ENCODE measurements at regions not wholly inside any gene's neighbourhood (a gene's known extent, or its start where the extent isn't known, plus 50 kb on each side); places are given as distances from the start of the nearest gene placed in this dataset.

GRCh38 chr3:117264204-117264994, 554.8 kb downstream of the TUSC7 start:
- Histone ChIP-seq H3K36me3 (no peaks in the 10 kb centered on the region), H3K27ac (no peak overlapping the region), H3K4me3 (no peak overlapping the region), H3K4me1 (no peaks in the 10 kb centered on the region), H3K27me3 (no peaks in the 10 kb centered on the region), H3K9me3 (no peaks in the 10 kb centered on the region)
- TF ChIP-seq POLR2A (IDR thresholded peaks at IDR 0.05) (no peak), CTCF (IDR thresholded peaks at IDR 0.05) (no peak)
- no peak for DNase-seq

GRCh38 chr3:117266806-117267205, 557.2 kb downstream of the TUSC7 start:
- no peaks in the 10 kb centered on the region for H3K4me1 ChIP-seq
- TF ChIP-seq POLR2A (IDR thresholded peaks at IDR 0.05) (no peak), CTCF (IDR thresholded peaks at IDR 0.05) (no peak)
- H3K4me3 ChIP-seq = no peak overlapping the region
- no peak overlapping the region for H3K27ac ChIP-seq
- no peaks in the 10 kb centered on the region for H3K36me3 ChIP-seq
- no peak for DNase-seq
- H3K9me3 ChIP-seq = no peaks in the 10 kb centered on the region
- no peaks in the 10 kb centered on the region for H3K27me3 ChIP-seq

GRCh38 chr3:117268318-117268717, 558.7 kb downstream of the TUSC7 start:
- DNase-seq = no peak
- Histone ChIP-seq H3K36me3 (no peaks in the 10 kb centered on the region), H3K4me3 (no peak overlapping the region), H3K4me1 (no peaks in the 10 kb centered on the region), H3K27me3 (no peaks in the 10 kb centered on the region), H3K27ac (no peak overlapping the region), H3K9me3 (no peaks in the 10 kb centered on the region)
- TF ChIP-seq POLR2A (IDR thresholded peaks at IDR 0.05) = no peak
- no peak for TF ChIP-seq CTCF (IDR thresholded peaks at IDR 0.05)

- Histone ChIP-seq H3K36me3 (no peaks in the 10 kb centered on the region), H3K9me3 (no peaks in the 10 kb centered on the region), H3K27me3 (no peaks in the 10 kb centered on the region), H3K4me3 (no peak overlapping the region), H3K27ac (no peak overlapping the region), H3K4me1 (no peaks in the 10 kb centered on the region)
- TF ChIP-seq POLR2A (IDR thresholded peaks at IDR 0.05) (no peak), CTCF (IDR thresholded peaks at IDR 0.05) (no peak)
- no peak for DNase-seq
These were observed 562.7 kb downstream of the TUSC7 start for GRCh38 chr3:117272274-117272673.

GRCh38 chr3:117272876-117273523, 563.4 kb downstream of the TUSC7 start:
- TF ChIP-seq POLR2A (IDR thresholded peaks at IDR 0.05) (no peak), CTCF (IDR thresholded peaks at IDR 0.05) (no peak)
- no peaks in the 10 kb centered on the region for H3K27me3 ChIP-seq
- H3K27ac ChIP-seq = no peak overlapping the region
- no peak overlapping the region for H3K4me3 ChIP-seq
- no peaks in the 10 kb centered on the region for H3K4me1 ChIP-seq
- H3K9me3 ChIP-seq = no peaks in the 10 kb centered on the region
- H3K36me3 ChIP-seq = no peaks in the 10 kb centered on the region
- DNase-seq = no peak

Measured in Peyer's patch (tissue), 4 donors.